Keratinocyte (primary cell): ENCODE measurements at regions not wholly inside any gene's neighbourhood (a gene's known extent, or its start where the extent isn't known, plus 50 kb on each side); places are given as distances from the start of the nearest gene placed in this dataset.

ENCODE experiments used
- DNase-seq: peaks from one replicate; pipeline ENCODE4 v3.0.0-alpha.2; 2011; ENCODE audit warnings: low read depth, missing footprints, low spot score
- FAIRE-seq: peaks from 2 replicates; lab custom pipeline; 2011; peaks lifted over from hg19 to GRCh38; lab: Jason Lieb, UNC
- H2AFZ ChIP-seq: 2 replicates; pipeline ENCODE4 v1.6.0; 2012; ENCODE audit warnings: low read length, control low read depth, inconsistent platforms; ENCODE audit not compliant: control insufficient read depth
- H3K27ac ChIP-seq: 2 replicates; pipeline ENCODE4 v1.5.1; 2011; ENCODE audit warnings: low read length; ENCODE audit not compliant: control insufficient read depth, insufficient read depth
- H3K27me3 ChIP-seq: 3 replicates; pipeline ENCODE4 v1.6.0; 2011; ENCODE audit warnings: low read length; ENCODE audit not compliant: control insufficient read depth, insufficient read depth; ENCODE audit errors: extremely low read depth
- H3K36me3 ChIP-seq, 2 experiments: 2 replicates in 1 of 2; 3 replicates in 1 of 2; pipeline ENCODE4 v1.5.1; 2011; ENCODE audit warnings: low read length in 2 of 2, mild to moderate bottlenecking in 1 of 2; ENCODE audit not compliant: control insufficient read depth in 2 of 2, insufficient read depth in 2 of 2; ENCODE audit errors: extremely low read depth in 1 of 2
- H3K4me1 ChIP-seq: 3 replicates; pipeline ENCODE4 v1.5.1; 2011; ENCODE audit warnings: low read length; ENCODE audit not compliant: control insufficient read depth, insufficient read depth; ENCODE audit errors: extremely low read depth
- H3K4me2 ChIP-seq: 3 replicates; pipeline ENCODE4 v1.6.0; 2011; ENCODE audit warnings: low read depth, low read length; ENCODE audit not compliant: control insufficient read depth, insufficient read depth; ENCODE audit errors: extremely low read depth
- H3K4me3 ChIP-seq, 3 experiments: fragments of 200-600 bp in 1 of 3; sonication (generic) in 1 of 3; 2 replicates in 2 of 3; 3 replicates in 1 of 3; pipeline ENCODE4 v1.5.1; 2011 to 2016; ENCODE audit warnings: low read length in 3 of 3, mild to moderate bottlenecking in 3 of 3, control low read depth in 2 of 3, inconsistent platforms in 1 of 3, low read depth in 1 of 3, mixed read lengths in 1 of 3, mixed run types in 1 of 3, moderate library complexity in 1 of 3; ENCODE audit not compliant: control insufficient read depth in 2 of 3, insufficient read depth in 2 of 3; ENCODE audit errors: extremely low read depth in 1 of 3
- H3K79me2 ChIP-seq: 2 replicates; pipeline ENCODE4 v1.6.0; 2012; ENCODE audit warnings: low read length; ENCODE audit not compliant: control insufficient read depth, insufficient read depth
- H3K9ac ChIP-seq: 3 replicates; pipeline ENCODE4 v1.6.0; 2011; ENCODE audit warnings: low read length; ENCODE audit not compliant: control insufficient read depth, insufficient read depth; ENCODE audit errors: extremely low read depth
- H3K9me1 ChIP-seq: 3 replicates; pipeline ENCODE4 v1.6.0; 2011; ENCODE audit warnings: low read length; ENCODE audit not compliant: control insufficient read depth, insufficient read depth; ENCODE audit errors: extremely low read depth
- H3K9me3 ChIP-seq: 2 replicates; pipeline ENCODE4 v1.5.1; 2012; ENCODE audit warnings: low read depth, low read length; ENCODE audit not compliant: control insufficient read depth
- H4K20me1 ChIP-seq: 3 replicates; pipeline ENCODE4 v1.6.0; 2011; ENCODE audit warnings: low read length; ENCODE audit not compliant: control insufficient read depth, insufficient read depth; ENCODE audit errors: extremely low read depth
- CTCF ChIP-seq, 3 experiments: IDR thresholded peaks in 1 of 3; conservative IDR thresholded peaks in 1 of 3; optimal IDR thresholded peaks in 1 of 3; 2 replicates in 2 of 3; 3 replicates in 1 of 3; pipeline versions ENCODE3 to v1.5.1; 2011; ENCODE audit warnings: low read length in 3 of 3, mild to moderate bottlenecking in 3 of 3, moderate library complexity in 2 of 3, control low read depth in 1 of 3, inconsistent platforms in 1 of 3; ENCODE audit not compliant: insufficient read depth in 2 of 3; ENCODE audit errors: extremely low read depth in 1 of 3
- EZH2 ChIP-seq: IDR thresholded peaks from one replicate; pipeline ENCODE4 v1.6.1; 2012; ENCODE audit warnings: inconsistent platforms, mild to moderate bottlenecking, low read length, moderate library complexity
- dilution Hi-C: fragments of 300-500 bp; cut with MboI; formaldehyde crosslinking; loops from one replicate; pipeline ENCODE4 v1.7.0; 2020; ENCODE audit warnings: low sequenced_read_pairs; ENCODE audit not compliant: extremely low pct_ligation_motif_present

GRCh38 chr12:70049596-70050360 lies 193.5 kb upstream of the CNOT2 start:
- TF ChIP-seq CTCF (optimal IDR thresholded peaks at IDR 0.05 in 1 of 3, IDR thresholded peaks at IDR 0.05 in 1 of 3, conservative IDR thresholded peaks at IDR 0.05 in 1 of 3; ENCODE audit: extremely low read depth in 1 of 3, insufficient read depth in 2 of 3, low read length in 3 of 3) = no peak
- TF ChIP-seq EZH2 = no peak
- peak overlapping the region; percentile 58 for H3K27ac ChIP-seq
- no peaks in the 10 kb centered on the region for H3K9me1 ChIP-seq
- FAIRE-seq (peak; percentile 86), DNase-seq (no peak)
- H4K20me1 ChIP-seq = no peaks in the 10 kb centered on the region
- H3K9ac ChIP-seq = no peak overlapping the region
- peak overlapping the region; percentile 70 for H2AFZ ChIP-seq
- peak overlapping the region in 1 of 3 experiments; percentile 9 for H3K4me3 ChIP-seq
- H3K36me3 ChIP-seq = no peaks in the 10 kb centered on the region
- no peaks in the 10 kb centered on the region for H3K9me3 ChIP-seq
- H3K27me3 ChIP-seq = no peaks in the 10 kb centered on the region
- dilution Hi-C loops = no loop called here
- peak overlapping the region; percentile 66 for H3K4me2 ChIP-seq
- peaks cover 36% of the 10 kb centered on the region for H3K4me1 ChIP-seq
- H3K79me2 ChIP-seq = no peaks in the 10 kb centered on the region

GRCh38 chr12:70052476-70052875 lies 190.8 kb upstream of the CNOT2 start:
- no peak for FAIRE-seq
- no peak for DNase-seq
- Histone ChIP-seq H3K9ac (no peak overlapping the region), H3K36me3 (no peaks in the 10 kb centered on the region), H2AFZ (no peak overlapping the region), H3K4me3 (no peak overlapping the region), H3K4me1 (peaks cover 27% of the 10 kb centered on the region), H3K79me2 (no peaks in the 10 kb centered on the region), H3K27ac (no peak overlapping the region), H3K4me2 (no peak overlapping the region), H3K9me1 (no peaks in the 10 kb centered on the region), H3K9me3 (no peaks in the 10 kb centered on the region), H4K20me1 (no peaks in the 10 kb centered on the region), H3K27me3 (no peaks in the 10 kb centered on the region)
- dilution Hi-C loops = no loop called here
- TF ChIP-seq CTCF (optimal IDR thresholded peaks at IDR 0.05 in 1 of 3, IDR thresholded peaks at IDR 0.05 in 1 of 3, conservative IDR thresholded peaks at IDR 0.05 in 1 of 3; ENCODE audit: extremely low read depth in 1 of 3, insufficient read depth in 2 of 3, low read length in 3 of 3) = no peak
- no peak for TF ChIP-seq EZH2
